Activated CD4-positive, alpha-beta memory T cell treated with anti-CD3 and anti-CD28 coated beads for 36 hours (primary cell): ENCODE measurements at regions not wholly inside any gene's neighbourhood (a gene's known extent, or its start where the extent isn't known, plus 50 kb on each side); places are given as distances from the start of the nearest gene placed in this dataset.

Experiments used
- CTCF ChIA-PET: fragments of 350-600 bp; sonication (Branson Sonifier 250); formaldehyde crosslinking; loops from one replicate; lab custom pipeline; 2021; ENCODE audit warnings: antibody characterized with exemption, inconsistent platforms; lab: Charles Lee
- POLR2A ChIA-PET: fragments of 350-600 bp; sonication (Branson Sonifier 250); formaldehyde crosslinking; loops from one replicate; lab custom pipeline; 2021; ENCODE audit warnings: antibody characterized with exemption; lab: Charles Lee
- DNase-seq: peaks from one replicate; pipeline ENCODE4 v3.0.0-alpha.2; 2020
- H3K27ac Mint-ChIP-seq: one replicate; pipeline ENCODE4 v1.8.0; 2021; ENCODE audit warnings: mixed read lengths
- H3K27me3 Mint-ChIP-seq: one replicate; pipeline ENCODE4 v1.8.0; 2021; ENCODE audit warnings: mixed read lengths
- H3K36me3 Mint-ChIP-seq: one replicate; pipeline ENCODE4 v1.8.0; 2021; ENCODE audit warnings: mixed read lengths
- H3K4me1 Mint-ChIP-seq: one replicate; pipeline ENCODE4 v1.8.0; 2021; ENCODE audit warnings: low read depth, mixed read lengths
- H3K4me3 Mint-ChIP-seq: one replicate; pipeline ENCODE4 v1.8.0; 2021; ENCODE audit warnings: mild to moderate bottlenecking, mixed read lengths
- H3K9me3 Mint-ChIP-seq: one replicate; pipeline ENCODE4 v1.8.0; 2021; ENCODE audit warnings: mixed read lengths
- intact Hi-C: fragments of 100-400 bp; cut with micrococcal nuclease; formaldehyde crosslinking; loops from one replicate; pipeline ENCODE4 v1.15.1; 2023

- intact Hi-C loops, result no loop called here
- no peaks in the 10 kb centered on the region for H3K36me3 Mint-ChIP-seq
- H3K4me3 Mint-ChIP-seq, result no peak overlapping the region
- H3K4me1 Mint-ChIP-seq, result no peaks in the 10 kb centered on the region
- H3K27me3 Mint-ChIP-seq, result no peaks in the 10 kb centered on the region
- CTCF ChIA-PET, result no interaction called here
- POLR2A ChIA-PET, result no interaction called here
- H3K27ac Mint-ChIP-seq, result no peak overlapping the region
- peaks cover 5% of the 10 kb centered on the region for H3K9me3 Mint-ChIP-seq
- DNase-seq, result no peak
Observed at GRCh38 chr16:73268366-73268993, 220.6 kb upstream of the ZFHX3 start.

GRCh38 chr16:73265935-73266334 is 218.0 kb upstream of the ZFHX3 start:
- Mint-ChIP-seq H3K9me3 (peaks cover 14% of the 10 kb centered on the region), H3K4me1 (no peaks in the 10 kb centered on the region), H3K36me3 (no peaks in the 10 kb centered on the region), H3K27ac (no peak overlapping the region), H3K27me3 (no peaks in the 10 kb centered on the region), H3K4me3 (no peak overlapping the region)
- ChIA-PET CTCF (no interaction called here), POLR2A (no interaction called here)
- intact Hi-C loops, result no loop called here
- DNase-seq, result no peak

GRCh38 chr16:73265124-73265837 is 217.4 kb upstream of the ZFHX3 start:
- intact Hi-C loops, result no loop called here
- no peaks in the 10 kb centered on the region for H3K36me3 Mint-ChIP-seq
- no peaks in the 10 kb centered on the region for H3K27me3 Mint-ChIP-seq
- H3K4me1 Mint-ChIP-seq, result no peaks in the 10 kb centered on the region
- peaks cover 14% of the 10 kb centered on the region for H3K9me3 Mint-ChIP-seq
- CTCF ChIA-PET, result no interaction called here
- DNase-seq, result no peak
- POLR2A ChIA-PET, result no interaction called here
- no peak overlapping the region for H3K27ac Mint-ChIP-seq
- H3K4me3 Mint-ChIP-seq, result no peak overlapping the region

GRCh38 chr16:73262931-73263330 is 215.0 kb upstream of the ZFHX3 start:
- DNase-seq, result no peak
- intact Hi-C loops, result no loop called here
- ChIA-PET POLR2A (no interaction called here), CTCF (interaction anchor here (0.6 kb wide), 2 partner anchors 95 to 459 kb away, joined by 3 to 4 read pairs; no protein-coding TSS in a partner anchor)
- Mint-ChIP-seq H3K36me3 (no peaks in the 10 kb centered on the region), H3K27me3 (no peaks in the 10 kb centered on the region), H3K4me3 (no peak overlapping the region), H3K4me1 (no peaks in the 10 kb centered on the region), H3K27ac (no peak overlapping the region), H3K9me3 (peaks cover 12% of the 10 kb centered on the region)

- ChIA-PET POLR2A (no interaction called here), CTCF (no interaction called here)
- Mint-ChIP-seq H3K9me3 (peaks cover 3% of the 10 kb centered on the region), H3K4me1 (no peaks in the 10 kb centered on the region), H3K27me3 (no peaks in the 10 kb centered on the region), H3K27ac (no peak overlapping the region), H3K4me3 (no peak overlapping the region), H3K36me3 (no peaks in the 10 kb centered on the region)
- no peak for DNase-seq
- intact Hi-C loops, result no loop called here
Observed at GRCh38 chr16:73255031-73255430, 207.1 kb upstream of the ZFHX3 start.

- no peaks in the 10 kb centered on the region for H3K27me3 Mint-ChIP-seq
- ChIA-PET POLR2A (no interaction called here), CTCF (no interaction called here)
- no peak overlapping the region for H3K27ac Mint-ChIP-seq
- H3K4me3 Mint-ChIP-seq, result no peak overlapping the region
- H3K36me3 Mint-ChIP-seq, result no peaks in the 10 kb centered on the region
- H3K4me1 Mint-ChIP-seq, result no peaks in the 10 kb centered on the region
- DNase-seq, result no peak
- intact Hi-C loops, result no loop called here
- H3K9me3 Mint-ChIP-seq, result peaks cover 3% of the 10 kb centered on the region
Observed at GRCh38 chr16:73253922-73254480, 206.1 kb upstream of the ZFHX3 start.

GRCh38 chr16:73252446-73252845 is 204.5 kb upstream of the ZFHX3 start:
- Mint-ChIP-seq H3K27ac (no peak overlapping the region), H3K36me3 (no peaks in the 10 kb centered on the region), H3K27me3 (no peaks in the 10 kb centered on the region), H3K4me3 (no peak overlapping the region), H3K9me3 (no peaks in the 10 kb centered on the region), H3K4me1 (no peaks in the 10 kb centered on the region)
- CTCF ChIA-PET, result no interaction called here
- POLR2A ChIA-PET, result no interaction called here
- intact Hi-C loops, result no loop called here
- no peak for DNase-seq

GRCh38 chr16:73251608-73252007 is 203.7 kb upstream of the ZFHX3 start:
- CTCF ChIA-PET, result no interaction called here
- no peak for DNase-seq
- intact Hi-C loops, result no loop called here
- Mint-ChIP-seq H3K9me3 (no peaks in the 10 kb centered on the region), H3K27me3 (no peaks in the 10 kb centered on the region), H3K27ac (no peak overlapping the region), H3K4me3 (no peak overlapping the region), H3K36me3 (no peaks in the 10 kb centered on the region), H3K4me1 (no peaks in the 10 kb centered on the region)
- POLR2A ChIA-PET, result no interaction called here

GRCh38 chr16:73248316-73248715 is 200.4 kb upstream of the ZFHX3 start:
- POLR2A ChIA-PET, result no interaction called here

GRCh38 chr16:73240920-73241319 is 193.0 kb upstream of the ZFHX3 start:
- H3K4me1 Mint-ChIP-seq, result no peaks in the 10 kb centered on the region

More at GRCh38 chr16:73248316-73248715, 200.4 kb upstream of the ZFHX3 start:
- Mint-ChIP-seq H3K36me3 (no peaks in the 10 kb centered on the region), H3K9me3 (no peaks in the 10 kb centered on the region), H3K27ac (no peak overlapping the region), H3K27me3 (no peaks in the 10 kb centered on the region), H3K4me3 (no peak overlapping the region), H3K4me1 (no peaks in the 10 kb centered on the region)
- no peak for DNase-seq
- intact Hi-C loops, result no loop called here
- CTCF ChIA-PET, result no interaction called here

GRCh38 chr16:73237601-73238000 is 189.7 kb upstream of the ZFHX3 start:
- CTCF ChIA-PET, result no interaction called here

More at GRCh38 chr16:73240920-73241319, 193.0 kb upstream of the ZFHX3 start:
- intact Hi-C loops, result no loop called here
- Mint-ChIP-seq H3K27ac (no peak overlapping the region), H3K9me3 (peaks cover 7% of the 10 kb centered on the region), H3K4me3 (no peak overlapping the region), H3K27me3 (no peaks in the 10 kb centered on the region), H3K36me3 (no peaks in the 10 kb centered on the region)
- POLR2A ChIA-PET, result no interaction called here
- CTCF ChIA-PET, result no interaction called here
- DNase-seq, result no peak

GRCh38 chr16:73234496-73234895 is 186.6 kb upstream of the ZFHX3 start:
- H3K9me3 Mint-ChIP-seq, result peaks cover 10% of the 10 kb centered on the region
- no peaks in the 10 kb centered on the region for H3K27me3 Mint-ChIP-seq
- no peaks in the 10 kb centered on the region for H3K4me1 Mint-ChIP-seq
- POLR2A ChIA-PET, result no interaction called here
- no peak overlapping the region for H3K27ac Mint-ChIP-seq
- no peaks in the 10 kb centered on the region for H3K36me3 Mint-ChIP-seq
- intact Hi-C loops, result no loop called here
- H3K4me3 Mint-ChIP-seq, result no peak overlapping the region
- CTCF ChIA-PET, result no interaction called here
- no peak for DNase-seq

More at GRCh38 chr16:73237601-73238000, 189.7 kb upstream of the ZFHX3 start:
- POLR2A ChIA-PET, result no interaction called here
- Mint-ChIP-seq H3K36me3 (no peaks in the 10 kb centered on the region), H3K4me1 (no peaks in the 10 kb centered on the region), H3K27me3 (no peaks in the 10 kb centered on the region), H3K4me3 (no peak overlapping the region), H3K9me3 (peaks cover 7% of the 10 kb centered on the region), H3K27ac (no peak overlapping the region)
- DNase-seq, result no peak
- intact Hi-C loops, result no loop called here
